B cell (primary cell): ENCODE measurements at regions not wholly inside any gene's neighbourhood (a gene's known extent, or its start where the extent isn't known, plus 50 kb on each side); places are given as distances from the start of the nearest gene placed in this dataset.

Experiments used
- EZH2 ChIP-seq: IDR thresholded peaks from 2 replicates; pipeline ENCODE4 v1.6.1; 2012; ENCODE audit warnings: borderline replicate concordance, low read depth, mild to moderate bottlenecking, moderate library complexity, low read length; ENCODE audit not compliant: insufficient read depth, poor library complexity, severe bottlenecking
- TF ChIP-seq, protein P1 (sequence below): fragments of 200-600 bp; IDR thresholded peaks from one replicate; pipeline ENCODE4 v1.8.0; 2022; ENCODE audit warnings: antibody characterized with exemption, mild to moderate bottlenecking

DNA sequence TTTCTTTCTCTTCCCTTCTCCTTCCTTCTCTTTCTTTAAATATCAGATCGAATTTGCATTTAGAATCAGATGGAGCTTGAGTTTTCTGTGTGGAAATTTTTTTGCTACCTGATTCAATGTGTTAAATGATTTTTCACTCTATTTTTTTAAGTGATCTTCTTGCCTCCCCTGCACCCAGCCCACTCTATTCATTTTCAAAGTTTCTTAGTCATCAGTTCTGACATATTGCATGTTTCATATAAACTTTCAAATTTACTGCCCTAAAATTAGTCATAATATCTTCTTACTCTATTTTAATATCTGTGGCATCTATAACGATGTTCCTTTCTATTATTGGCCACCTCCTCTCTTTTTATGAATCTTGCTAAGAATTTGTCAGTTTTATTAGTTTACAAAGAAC is 69.1 kb downstream of the MTNR1B start:
- TF ChIP-seq, protein P1, sequence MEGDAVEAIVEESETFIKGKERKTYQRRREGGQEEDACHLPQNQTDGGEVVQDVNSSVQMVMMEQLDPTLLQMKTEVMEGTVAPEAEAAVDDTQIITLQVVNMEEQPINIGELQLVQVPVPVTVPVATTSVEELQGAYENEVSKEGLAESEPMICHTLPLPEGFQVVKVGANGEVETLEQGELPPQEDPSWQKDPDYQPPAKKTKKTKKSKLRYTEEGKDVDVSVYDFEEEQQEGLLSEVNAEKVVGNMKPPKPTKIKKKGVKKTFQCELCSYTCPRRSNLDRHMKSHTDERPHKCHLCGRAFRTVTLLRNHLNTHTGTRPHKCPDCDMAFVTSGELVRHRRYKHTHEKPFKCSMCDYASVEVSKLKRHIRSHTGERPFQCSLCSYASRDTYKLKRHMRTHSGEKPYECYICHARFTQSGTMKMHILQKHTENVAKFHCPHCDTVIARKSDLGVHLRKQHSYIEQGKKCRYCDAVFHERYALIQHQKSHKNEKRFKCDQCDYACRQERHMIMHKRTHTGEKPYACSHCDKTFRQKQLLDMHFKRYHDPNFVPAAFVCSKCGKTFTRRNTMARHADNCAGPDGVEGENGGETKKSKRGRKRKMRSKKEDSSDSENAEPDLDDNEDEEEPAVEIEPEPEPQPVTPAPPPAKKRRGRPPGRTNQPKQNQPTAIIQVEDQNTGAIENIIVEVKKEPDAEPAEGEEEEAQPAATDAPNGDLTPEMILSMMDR = no peak
- no peak for TF ChIP-seq EZH2
